NCI-H82 treated with DMSO at 0.1 percent for 48 hours (cell line): ENCODE measurements at regions not wholly inside any gene's neighbourhood (a gene's known extent, or its start where the extent isn't known, plus 50 kb on each side); places are given as distances from the start of the nearest gene placed in this dataset.
"Not testable (repeated sequence)": the region's sequence is repeated elsewhere in the genome, so short reads cannot be mapped to it uniquely, and the experiment has no call there.

Experiments used
- DNase-seq: peaks from one replicate; lab custom pipeline; 2025; ENCODE audit not compliant: unreplicated experiment; lab: John Stamatoyannopoulos, UW

GRCh38 chr12:59405992-59406391, 189.8 kb upstream of the SLC16A7 start:
- DNase-seq: no peak

GRCh38 chr12:59404109-59404650, 191.6 kb upstream of the SLC16A7 start:
- no peak for DNase-seq

- peak; percentile 19 for DNase-seq
Observed at GRCh38 chr12:59403259-59403932, 192.4 kb upstream of the SLC16A7 start.

GRCh38 chr12:59401862-59402261, 194.0 kb upstream of the SLC16A7 start:
- DNase-seq: no peak

- no peak for DNase-seq
Observed at GRCh38 chr12:59398164-59398563, 197.7 kb upstream of the SLC16A7 start.

GRCh38 chr12:59396919-59397318, 198.9 kb upstream of the SLC16A7 start:
- no peak for DNase-seq

- DNase-seq: no peak
Observed at GRCh38 chr12:59396519-59396918, 199.3 kb upstream of the SLC16A7 start.

- not testable (repeated sequence) for DNase-seq
Observed at GRCh38 chr12:59395310-59395709, 200.5 kb upstream of the SLC16A7 start.

GRCh38 chr12:59393506-59393905, 202.3 kb upstream of the SLC16A7 start:
- no peak for DNase-seq

- DNase-seq: no peak
Observed at GRCh38 chr12:59389968-59390576, 205.8 kb upstream of the SLC16A7 start.

- DNase-seq: no peak
Observed at GRCh38 chr12:59388694-59389093, 207.1 kb upstream of the SLC16A7 start.

- no peak for DNase-seq
Observed at GRCh38 chr12:59388176-59388575, 207.7 kb upstream of the SLC16A7 start.

GRCh38 chr12:59386236-59386635, 209.6 kb upstream of the SLC16A7 start:
- DNase-seq: no peak

GRCh38 chr12:59383079-59383822, 212.6 kb upstream of the SLC16A7 start:
- peak; percentile 37 for DNase-seq

GRCh38 chr12:59382282-59383078, 213.3 kb upstream of the SLC16A7 start:
- no peak for DNase-seq

GRCh38 chr12:59381106-59381505, 214.7 kb upstream of the SLC16A7 start:
- no peak for DNase-seq

- no peak for DNase-seq
Observed at GRCh38 chr12:59375633-59376032, 220.2 kb upstream of the SLC16A7 start.

GRCh38 chr12:59374783-59375182, 221.0 kb upstream of the SLC16A7 start:
- DNase-seq: no peak

- DNase-seq: no peak
Observed at GRCh38 chr12:59372956-59373355, 222.9 kb upstream of the SLC16A7 start.

- no peak for DNase-seq
Observed at GRCh38 chr12:59370933-59371332, 224.9 kb upstream of the SLC16A7 start.

GRCh38 chr12:59365133-59365532, 230.7 kb upstream of the SLC16A7 start:
- no peak for DNase-seq
